ENCODE measurements at regions not wholly inside any gene's neighbourhood (a gene's known extent, or its start where the extent isn't known, plus 50 kb on each side); places are given as distances from the start of the nearest gene placed in this dataset.

- H3K4me3 Mint-ChIP-seq, result no peak overlapping the region
Observed at GRCh38 chr2:237035781-237036475, 49.8 kb upstream of the COPS8 start.

More at GRCh38 chr2:237035781-237036475, 49.8 kb upstream of the COPS8 start:
- DNase-seq (ENCODE audit: low spot score) (no peak), ATAC-seq (no peak)
- Mint-ChIP-seq H3K36me3 (no peaks in the 10 kb centered on the region), H3K9me3 (no peaks in the 10 kb centered on the region), H3K27me3 (peaks cover 0 to 4% of the 10 kb centered on the region in 2 donors), H3K4me1 (ENCODE audit: low read depth in 2 of 2) (no peaks in the 10 kb centered on the region), H3K27ac (no peak overlapping the region)

Data from natural killer cell treated with Interleukin-12 subunit alpha and Interleukin-12 subunit beta and Interleukin-15 and Interleukin-18, amount 100 ng/mL, for 72 hours (primary cell).